MM.1S (cell line): ENCODE measurements at regions not wholly inside any gene's neighbourhood (a gene's known extent, or its start where the extent isn't known, plus 50 kb on each side); places are given as distances from the start of the nearest gene placed in this dataset.
"Not testable (repeated sequence)": the region's sequence is repeated elsewhere in the genome, so short reads cannot be mapped to it uniquely, and the experiment has no call there.

ENCODE experiments used
- DNase-seq: peaks from one replicate; pipeline ENCODE4 v3.0.0-alpha.2; 2015
- H2AFZ ChIP-seq: fragments of 300-600 bp; sonication (generic); 2 replicates; pipeline ENCODE4 v1.6.0; 2016; ENCODE audit warnings: antibody characterized with exemption, low read length
- H3F3A ChIP-seq: fragments of 300-600 bp; sonication (generic); 2 replicates; pipeline ENCODE4 v1.6.1; 2016; ENCODE audit warnings: mild to moderate bottlenecking, antibody characterized with exemption, low read length, moderate library complexity, mixed read lengths; ENCODE audit not compliant: insufficient read depth
- H3K27ac ChIP-seq: fragments of 300-600 bp; sonication (generic); 2 replicates; pipeline ENCODE4 v1.5.1; 2016; ENCODE audit warnings: mild to moderate bottlenecking, low read length
- H3K27me3 ChIP-seq: fragments of 300-600 bp; sonication (generic); replicated peaks from 2 replicates; pipeline ENCODE4 v1.6.0; 2016; ENCODE audit warnings: low read length; ENCODE audit not compliant: insufficient read depth
- H3K36me3 ChIP-seq: fragments of 300-600 bp; sonication (generic); replicated peaks from 2 replicates; pipeline ENCODE4 v1.6.1; 2016; ENCODE audit warnings: mild to moderate bottlenecking, low read length, mixed read lengths; ENCODE audit not compliant: insufficient read depth
- H3K4me1 ChIP-seq: fragments of 300-600 bp; sonication (generic); 2 replicates; pipeline ENCODE4 v1.6.1; 2016; ENCODE audit warnings: low read length, mixed read lengths
- H3K4me2 ChIP-seq: fragments of 300-600 bp; sonication (generic); 2 replicates; pipeline ENCODE4 v1.6.0; 2016; ENCODE audit warnings: low read depth, low read length
- H3K4me3 ChIP-seq: fragments of 300-600 bp; sonication (generic); 2 replicates; pipeline ENCODE4 v1.5.1; 2016; ENCODE audit warnings: low read length, mixed read lengths
- H3K79me2 ChIP-seq: fragments of 300-600 bp; sonication (generic); 2 replicates; pipeline ENCODE4 v1.6.1; 2016; ENCODE audit warnings: mixed run types, low read length, mixed read lengths
- H3K9ac ChIP-seq: fragments of 300-600 bp; sonication (generic); 2 replicates; pipeline ENCODE4 v1.6.1; 2016; ENCODE audit warnings: low read length, mixed read lengths
- H3K9me2 ChIP-seq: fragments of 300-600 bp; sonication (generic); replicated peaks from 2 replicates; pipeline ENCODE4 v1.6.1; 2016; ENCODE audit warnings: mild to moderate bottlenecking, low read length, mixed read lengths; ENCODE audit not compliant: insufficient read depth
- H3K9me3 ChIP-seq: fragments of 300-600 bp; sonication (generic); replicated peaks from 2 replicates; pipeline ENCODE4 v1.6.1; 2016; ENCODE audit warnings: mild to moderate bottlenecking, low read length, mixed read lengths; ENCODE audit not compliant: insufficient read depth
- H4K20me1 ChIP-seq: fragments of 300-600 bp; sonication (generic); 2 replicates; pipeline ENCODE4 v1.6.1; 2016; ENCODE audit warnings: mild to moderate bottlenecking, low read length, moderate library complexity, mixed read lengths; ENCODE audit not compliant: insufficient read depth
- CTCF ChIP-seq: fragments of 300-600 bp; sonication (generic); IDR thresholded peaks from 2 replicates; pipeline ENCODE4 v1.5.1; 2016; ENCODE audit warnings: antibody characterized with exemption, low read length, mixed read lengths
- EZH2 ChIP-seq: fragments of 300-600 bp; sonication (generic); optimal IDR thresholded peaks from 2 replicates; pipeline ENCODE3; 2017; ENCODE audit warnings: low read depth, mild to moderate bottlenecking, antibody characterized with exemption, low read length, mixed read lengths
- EZH2phosphoT487 ChIP-seq: fragments of 300-600 bp; sonication (generic); IDR thresholded peaks from 2 replicates; pipeline ENCODE4 v1.6.1; 2018; ENCODE audit warnings: antibody characterized with exemption, low read length

DNA sequence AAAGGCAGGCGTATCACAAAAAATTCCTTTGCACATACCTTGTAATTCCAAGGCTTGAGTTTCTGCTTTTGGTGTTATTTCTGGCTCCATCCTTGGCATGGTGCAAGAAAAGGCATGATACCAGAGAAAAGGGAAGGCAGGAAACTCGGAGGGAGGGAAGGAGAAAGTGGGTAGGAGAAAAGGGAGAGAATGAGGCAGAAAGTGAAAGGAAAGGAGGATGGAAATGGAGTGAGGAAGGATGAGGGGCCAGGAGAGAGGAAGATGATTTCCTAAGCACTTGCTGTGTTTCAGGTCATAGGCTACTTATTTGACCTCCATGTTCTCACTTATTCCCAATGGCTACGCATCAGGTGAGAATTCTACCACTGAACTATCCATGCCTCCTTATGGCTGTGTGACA is 110.8 kb upstream of the JCAD start:
- Histone ChIP-seq H2AFZ (no peak overlapping the region), H4K20me1 (no peaks in the 10 kb centered on the region), H3K4me1 (no peaks in the 10 kb centered on the region), H3K9me2 (no peaks in the 10 kb centered on the region), H3K4me3 (no peak overlapping the region), H3K36me3 (no peaks in the 10 kb centered on the region), H3K4me2 (no peak overlapping the region), H3K9ac (no peak overlapping the region), H3F3A (no peaks in the 10 kb centered on the region), H3K9me3 (no peaks in the 10 kb centered on the region), H3K27me3 (no peaks in the 10 kb centered on the region), H3K79me2 (no peaks in the 10 kb centered on the region), H3K27ac (no peak overlapping the region)
- no peak for DNase-seq
- no peak for TF ChIP-seq CTCF
- TF ChIP-seq EZH2phosphoT487 = no peak
- no peak for TF ChIP-seq EZH2

GRCh38 chr10:30169342-30169741 is 110.0 kb upstream of the JCAD start:
- H3K4me1 ChIP-seq = no peaks in the 10 kb centered on the region
- H4K20me1 ChIP-seq = no peaks in the 10 kb centered on the region
- TF ChIP-seq CTCF (no peak), EZH2 (no peak), EZH2phosphoT487 (no peak)
- no peak overlapping the region for H3K9ac ChIP-seq
- H3K9me2 ChIP-seq = no peaks in the 10 kb centered on the region
- no peak overlapping the region for H2AFZ ChIP-seq
- H3F3A ChIP-seq = no peaks in the 10 kb centered on the region
- no peaks in the 10 kb centered on the region for H3K79me2 ChIP-seq
- no peak overlapping the region for H3K27ac ChIP-seq
- DNase-seq = no peak
- no peak overlapping the region for H3K4me2 ChIP-seq
- H3K9me3 ChIP-seq = no peaks in the 10 kb centered on the region
- no peaks in the 10 kb centered on the region for H3K36me3 ChIP-seq
- no peaks in the 10 kb centered on the region for H3K27me3 ChIP-seq
- no peak overlapping the region for H3K4me3 ChIP-seq

- Histone ChIP-seq H3K4me2 (no peak overlapping the region), H3K27ac (no peak overlapping the region), H3K9me2 (no peaks in the 10 kb centered on the region), H3K27me3 (no peaks in the 10 kb centered on the region), H4K20me1 (no peaks in the 10 kb centered on the region), H3K9ac (no peak overlapping the region), H3F3A (no peaks in the 10 kb centered on the region), H2AFZ (no peak overlapping the region), H3K36me3 (no peaks in the 10 kb centered on the region), H3K4me1 (no peaks in the 10 kb centered on the region), H3K4me3 (no peak overlapping the region), H3K79me2 (no peaks in the 10 kb centered on the region), H3K9me3 (no peaks in the 10 kb centered on the region)
- TF ChIP-seq CTCF = no peak
- TF ChIP-seq EZH2phosphoT487 = no peak
- no peak for TF ChIP-seq EZH2
- DNase-seq = no peak
Observed at GRCh38 chr10:30166929-30167328, 107.5 kb upstream of the JCAD start.

- not testable (repeated sequence) for H3K9ac ChIP-seq, H3K9me3 ChIP-seq, H3K4me1 ChIP-seq, H3K27ac ChIP-seq, H3K9me2 ChIP-seq, H4K20me1 ChIP-seq, H3K27me3 ChIP-seq, H3F3A ChIP-seq, H3K4me3 ChIP-seq, H2AFZ ChIP-seq, H3K79me2 ChIP-seq, H3K4me2 ChIP-seq, DNase-seq, H3K36me3 ChIP-seq
Observed at GRCh38 chr10:30163410-30163809, 104.0 kb upstream of the JCAD start.

- H3K27me3 ChIP-seq, H3K9ac ChIP-seq, H3F3A ChIP-seq, H2AFZ ChIP-seq, H3K4me1 ChIP-seq, H3K9me2 ChIP-seq, H3K27ac ChIP-seq, DNase-seq, H3K79me2 ChIP-seq, H3K4me2 ChIP-seq, H3K36me3 ChIP-seq, H3K4me3 ChIP-seq, H3K9me3 ChIP-seq, H4K20me1 ChIP-seq: not testable (repeated sequence)
Observed at GRCh38 chr10:30162796-30163195, 103.4 kb upstream of the JCAD start.
